ENCODE measurements at regions not wholly inside any gene's neighbourhood (a gene's known extent, or its start where the extent isn't known, plus 50 kb on each side); places are given as distances from the start of the nearest gene placed in this dataset.

DNA sequence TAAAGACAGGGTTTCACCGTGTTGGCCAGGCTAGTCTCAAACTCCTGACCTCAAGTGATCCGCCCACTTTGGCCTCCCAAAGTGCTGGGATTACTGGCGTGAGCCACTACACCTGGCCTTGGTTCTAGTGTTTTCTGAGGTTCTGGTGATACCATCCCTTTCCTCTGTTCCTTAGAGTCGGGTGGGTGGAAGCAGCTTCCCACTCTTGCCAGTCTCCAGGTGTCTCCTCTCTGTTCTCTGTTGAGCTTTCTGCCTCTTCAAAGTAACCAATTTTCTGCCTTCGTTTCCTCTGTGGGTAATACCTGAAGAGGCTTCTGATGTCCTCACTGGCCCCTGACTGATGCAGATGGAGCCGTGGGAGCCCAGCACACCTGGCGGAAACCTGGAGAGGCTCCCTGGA, 53.4 kb upstream of the LHX5 start:
- Histone ChIP-seq H3K4me3 (no peak overlapping the region), H3K9me3 (no peaks in the 10 kb centered on the region), H3K4me1 (peaks cover 0 to 2% (median under 1%) of the 10 kb centered on the region in 4 donors), H3K27ac (replicated peaks in 1 of 4) (no peak overlapping the region), H3K36me3 (no peaks in the 10 kb centered on the region), H3K27me3 (peaks cover 0 to 92% (median 4%) of the 10 kb centered on the region in 4 donors)
- intact Hi-C loops (cut with DNase I): no loop called here
- TF ChIP-seq CTCF (IDR thresholded peaks at IDR 0.05) (no peak), EP300 (IDR thresholded peaks at IDR 0.05) (no peak), POLR2AphosphoS5 (IDR thresholded peaks at IDR 0.05) (no peak), POLR2A (IDR thresholded peaks at IDR 0.05; ENCODE audit: low read depth) (no peak)
- WGBS: 67% methylated on average over 7 of the region's 7 CpGs
- no peak for DNase-seq (ENCODE audit: extremely low spot score)

DNA sequence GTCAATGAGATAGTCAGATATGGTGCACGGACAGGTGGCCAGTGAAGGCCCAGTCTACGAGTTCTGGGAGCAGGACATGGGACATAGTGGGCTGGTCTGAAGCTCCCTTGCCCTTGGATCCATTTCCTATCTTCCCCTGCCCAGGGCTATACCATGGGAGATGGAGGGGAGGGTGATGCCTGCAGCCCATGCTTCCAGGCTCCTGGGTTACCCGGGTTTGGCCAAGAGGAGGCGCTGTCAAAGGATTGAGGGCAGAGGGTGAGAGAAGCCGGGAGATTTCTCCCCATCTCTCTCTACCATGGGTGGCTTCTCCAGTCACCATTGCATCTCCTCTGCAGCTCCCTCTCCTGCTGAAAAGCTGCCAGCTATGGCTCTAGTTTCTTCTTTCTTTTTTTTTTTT, 52.8 kb upstream of the LHX5 start:
- DNase-seq (ENCODE audit: extremely low spot score): no peak
- Histone ChIP-seq H3K4me1 (peaks cover 0 to 8% (median 6%) of the 10 kb centered on the region in 4 donors), H3K36me3 (no peaks in the 10 kb centered on the region), H3K9me3 (no peaks in the 10 kb centered on the region), H3K27me3 (peaks cover 0 to 95% (median 8%) of the 10 kb centered on the region in 4 donors), H3K4me3 (no peak overlapping the region), H3K27ac (replicated peaks in 1 of 4) (no peak overlapping the region)
- WGBS: 70% methylated on average over 5 of the region's 5 CpGs
- TF ChIP-seq POLR2A (IDR thresholded peaks at IDR 0.05; ENCODE audit: low read depth): no peak
- no peak for TF ChIP-seq POLR2AphosphoS5 (IDR thresholded peaks at IDR 0.05)
- no peak for TF ChIP-seq CTCF (IDR thresholded peaks at IDR 0.05)
- TF ChIP-seq EP300 (IDR thresholded peaks at IDR 0.05): no peak
- intact Hi-C loops (cut with DNase I): no loop called here

DNA sequence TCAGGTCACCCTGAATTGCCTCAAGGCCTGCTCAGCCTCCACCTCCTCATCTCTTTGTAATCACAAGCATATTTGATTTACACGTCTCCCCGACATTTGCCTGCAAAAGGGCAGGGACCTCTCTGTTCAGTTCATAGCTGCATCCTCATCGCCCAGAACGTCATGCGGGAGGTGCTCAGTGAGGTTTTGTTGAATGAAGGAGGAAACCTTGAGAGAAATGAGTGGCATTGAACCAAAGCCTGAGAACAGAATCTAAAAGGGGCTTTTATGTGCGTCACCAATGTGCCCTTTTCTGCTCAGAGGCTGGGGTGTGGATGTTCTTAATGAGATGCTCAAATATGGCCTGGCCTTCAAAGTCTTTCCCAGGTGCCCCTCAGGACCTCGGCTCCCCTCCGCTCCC, 50.0 kb upstream of the LHX5 start:
- TF ChIP-seq CTCF (IDR thresholded peaks at IDR 0.05) (no peak), POLR2A (IDR thresholded peaks at IDR 0.05; ENCODE audit: low read depth) (no peak), POLR2AphosphoS5 (IDR thresholded peaks at IDR 0.05) (no peak), EP300 (IDR thresholded peaks at IDR 0.05) (no peak)
- H3K9me3 ChIP-seq: peaks cover 0 to 7% (median 2%) of the 10 kb centered on the region in 4 donors
- DNase-seq (ENCODE audit: extremely low spot score): no peak
- H3K27ac ChIP-seq (replicated peaks in 1 of 4): no peak overlapping the region
- H3K36me3 ChIP-seq: no peaks in the 10 kb centered on the region
- intact Hi-C loops (cut with DNase I): no loop called here
- H3K27me3 ChIP-seq: peaks cover 0 to 99% (median 18%) of the 10 kb centered on the region in 4 donors
- peaks cover 0 to 12% (median 8%) of the 10 kb centered on the region in 4 donors for H3K4me1 ChIP-seq
- 61% methylated on average over 8 of the region's 8 CpGs for WGBS
- no peak overlapping the region for H3K4me3 ChIP-seq

All from esophagus muscularis mucosa (tissue), 4 donors.